IMR-90 (cell line): ENCODE measurements at regions not wholly inside any gene's neighbourhood (a gene's known extent, or its start where the extent isn't known, plus 50 kb on each side); places are given as distances from the start of the nearest gene placed in this dataset.

ENCODE experiments used
- ATAC-seq: fragments of 200-7000 bp; cut with Tn5 transposase; 2 replicates; pipeline ENCODE4 v1.9.1; 2020; ENCODE audit warnings: low read depth, mild to moderate bottlenecking, moderate library complexity
- BruUV-seq: library from RNA; stranded (reverse); fragments of 400-500 nt; replicated peaks from 2 replicates; lab custom pipeline; 2021; lab: Mats Ljungman, UMichigan
- CTCF ChIA-PET: fragments of 300-600 bp; formaldehyde crosslinking; extraction: SDS; loops from one replicate; lab custom pipeline; 2021; ENCODE audit warnings: antibody characterized with exemption; lab: Yijun Ruan, JAX
- POLR2A ChIA-PET: fragments of 300-600 bp; sonication (Branson Sonifier 250); formaldehyde crosslinking; loops from one replicate; lab custom pipeline; 2022; ENCODE audit warnings: antibody characterized with exemption; ENCODE audit not compliant: unreplicated experiment; lab: Charles Lee
- DNase-seq: peaks from one replicate; pipeline ENCODE4 v3.0.0; 2013
- H2AFZ ChIP-seq: replicated peaks from 2 replicates; pipeline ENCODE3; 2013; ENCODE audit warnings: low read length, mild to moderate bottlenecking; ENCODE audit not compliant: poor library complexity
- H2AK5ac ChIP-seq: 2 replicates; pipeline ENCODE4 v1.6.1; 2013; ENCODE audit warnings: low read depth, low read length, inconsistent platforms
- H2AK9ac ChIP-seq: replicated peaks from 2 replicates; pipeline ENCODE3; 2013; ENCODE audit warnings: mild to moderate bottlenecking, low read depth, low read length, moderate library complexity; ENCODE audit not compliant: poor library complexity
- H2BK120ac ChIP-seq: 2 replicates; pipeline ENCODE4 v1.6.1; 2013; ENCODE audit warnings: low read depth, low read length, inconsistent platforms
- H2BK15ac ChIP-seq: 3 replicates; pipeline ENCODE4 v1.6.1; 2013; ENCODE audit warnings: low read depth, low read length, inconsistent platforms
- H2BK20ac ChIP-seq: 2 replicates; pipeline ENCODE4 v1.6.1; 2013; ENCODE audit warnings: low read depth, mild to moderate bottlenecking, inconsistent platforms, low read length, moderate library complexity
- H2BK5ac ChIP-seq: 2 replicates; pipeline ENCODE4 v1.6.1; 2013; ENCODE audit warnings: mild to moderate bottlenecking, low read depth, low read length, inconsistent platforms; ENCODE audit not compliant: poor library complexity, severe bottlenecking
- H3K14ac ChIP-seq: replicated peaks from 2 replicates; pipeline ENCODE4 v1.6.1; 2013; ENCODE audit warnings: low read depth, low read length, inconsistent platforms
- H3K18ac ChIP-seq: 2 replicates; pipeline ENCODE4 v1.6.1; 2013; ENCODE audit warnings: low read depth, low read length, control low read depth
- H3K23ac ChIP-seq: 2 replicates; pipeline ENCODE4 v1.6.1; 2013; ENCODE audit warnings: low read depth, low read length, inconsistent platforms
- H3K27ac ChIP-seq: 2 replicates; pipeline ENCODE4 v1.5.1; 2013; ENCODE audit warnings: mild to moderate bottlenecking, control low read depth, low read length; ENCODE audit not compliant: insufficient read depth
- H3K27me3 ChIP-seq: 2 replicates; pipeline ENCODE4 v1.6.1; 2013; ENCODE audit warnings: low read length; ENCODE audit not compliant: control insufficient read depth, insufficient read depth
- H3K36me3 ChIP-seq: 2 replicates; pipeline ENCODE4 v1.6.1; 2013; ENCODE audit warnings: low read length, mixed read lengths; ENCODE audit not compliant: control insufficient read depth, insufficient read depth
- H3K4ac ChIP-seq: 2 replicates; pipeline ENCODE4 v1.6.1; 2013; ENCODE audit warnings: low read depth, low read length, inconsistent platforms
- H3K4me1 ChIP-seq: 2 replicates; pipeline ENCODE4 v1.6.1; 2013; ENCODE audit warnings: low read length, mixed read lengths; ENCODE audit not compliant: control insufficient read depth, insufficient read depth
- H3K4me2 ChIP-seq: 2 replicates; pipeline ENCODE4 v1.6.1; 2013; ENCODE audit warnings: low read depth, mild to moderate bottlenecking, control low read depth, low read length, moderate library complexity
- H3K4me3 ChIP-seq: 2 replicates; pipeline ENCODE4 v1.5.1; 2013; ENCODE audit warnings: low read depth, mild to moderate bottlenecking, control low read depth, low read length, moderate library complexity; ENCODE audit not compliant: insufficient read depth
- H3K56ac ChIP-seq: 2 replicates; pipeline ENCODE4 v1.6.1; 2013; ENCODE audit warnings: low read length, inconsistent platforms; ENCODE audit not compliant: insufficient read depth; ENCODE audit errors: extremely low read depth
- H3K79me1 ChIP-seq, 2 experiments: 2 replicates each; pipeline ENCODE4 v1.6.1; 2013; ENCODE audit warnings: low read length in 2 of 2, inconsistent platforms in 1 of 2, low read depth in 1 of 2
- H3K9ac ChIP-seq: 2 replicates; pipeline ENCODE4 v1.6.1; 2013; ENCODE audit warnings: low read depth, low read length, control low read depth
- H3K9me1 ChIP-seq: 2 replicates; pipeline ENCODE4 v1.6.1; 2013; ENCODE audit warnings: low read length, inconsistent platforms; ENCODE audit not compliant: insufficient read depth
- H3K9me3 ChIP-seq: 2 replicates; pipeline ENCODE4 v1.6.1; 2013; ENCODE audit warnings: low read length; ENCODE audit not compliant: control insufficient read depth, insufficient read depth
- H4K20me1 ChIP-seq: 2 replicates; pipeline ENCODE4 v1.6.1; 2013; ENCODE audit warnings: low read length, inconsistent platforms; ENCODE audit not compliant: insufficient read depth
- H4K5ac ChIP-seq: 2 replicates; pipeline ENCODE4 v1.6.1; 2013; ENCODE audit warnings: mild to moderate bottlenecking, low read depth, low read length, control low read depth
- H4K8ac ChIP-seq, 2 experiments: 2 replicates each; pipeline ENCODE4 v1.6.1; 2013; ENCODE audit warnings: low read depth in 2 of 2, low read length in 2 of 2, control low read depth in 1 of 2, inconsistent platforms in 1 of 2
- H4K91ac ChIP-seq: 2 replicates; pipeline ENCODE4 v1.6.1; 2013; ENCODE audit warnings: low read depth, low read length, inconsistent platforms; ENCODE audit not compliant: insufficient read depth
- BHLHE40 ChIP-seq: fragments of 150-350 bp; IDR thresholded peaks from 2 replicates; pipeline ENCODE4 v1.6.1; 2016; ENCODE audit warnings: mild to moderate bottlenecking, low read depth, low read length
- CEBPB ChIP-seq: IDR thresholded peaks from 2 replicates; pipeline ENCODE4 v1.6.1; 2012; ENCODE audit warnings: low read depth, low read length, improper control_type of control experiment
- CTCF ChIP-seq: conservative IDR thresholded peaks from 2 replicates; pipeline ENCODE4 v1.5.1; 2012; ENCODE audit warnings: mild to moderate bottlenecking, low read depth, low read length, improper control_type of control experiment
- ELK1 ChIP-seq: fragments of 150-350 bp; IDR thresholded peaks from 2 replicates; pipeline ENCODE4 v1.6.1; 2016; ENCODE audit warnings: low read depth, mild to moderate bottlenecking, low read length, moderate library complexity, borderline replicate concordance
- FOS ChIP-seq: fragments of 150-350 bp; IDR thresholded peaks from 2 replicates; pipeline ENCODE4 v1.6.1; 2016; ENCODE audit warnings: low read depth, low read length
- MAFK ChIP-seq: IDR thresholded peaks from 2 replicates; pipeline ENCODE4 v1.6.1; 2012; ENCODE audit warnings: low read depth, low read length, improper control_type of control experiment
- MAZ ChIP-seq: IDR thresholded peaks from 2 replicates; pipeline ENCODE4 v1.6.1; 2012; ENCODE audit warnings: low read depth, mild to moderate bottlenecking, low read length, improper control_type of control experiment, moderate library complexity, borderline replicate concordance
- MXI1 ChIP-seq: IDR thresholded peaks from 2 replicates; pipeline ENCODE4 v1.6.1; 2012; ENCODE audit warnings: low read depth, mild to moderate bottlenecking, low read length, moderate library complexity, borderline replicate concordance
- NFE2L2 ChIP-seq: fragments of 150-350 bp; IDR thresholded peaks from 2 replicates; pipeline ENCODE4 v1.6.1; 2016; ENCODE audit warnings: low read depth, mild to moderate bottlenecking, low read length
- POLR2A ChIP-seq: IDR thresholded peaks from 2 replicates; pipeline ENCODE4 v1.6.1; 2012; ENCODE audit warnings: mild to moderate bottlenecking, low read depth, low read length
- RAD21 ChIP-seq: IDR thresholded peaks from 2 replicates; pipeline ENCODE4 v1.6.1; 2012; ENCODE audit warnings: low read length, improper control_type of control experiment
- RCOR1 ChIP-seq: IDR thresholded peaks from 2 replicates; pipeline ENCODE4 v1.6.1; 2012; ENCODE audit warnings: mild to moderate bottlenecking, low read length, improper control_type of control experiment; ENCODE audit not compliant: insufficient replicate concordance
- RFX5 ChIP-seq: IDR thresholded peaks from 2 replicates; pipeline ENCODE4 v1.8.0; 2012; ENCODE audit warnings: low read depth, mild to moderate bottlenecking, low read length, moderate library complexity
- SMC3 ChIP-seq: fragments of 150-350 bp; IDR thresholded peaks from 2 replicates; pipeline ENCODE4 v1.6.1; 2016; ENCODE audit warnings: low read depth, mild to moderate bottlenecking, antibody characterized with exemption, low read length, moderate library complexity
- USF2 ChIP-seq: fragments of 150-350 bp; IDR thresholded peaks from 2 replicates; pipeline ENCODE4 v1.6.1; 2017; ENCODE audit warnings: mild to moderate bottlenecking, antibody characterized with exemption, low read length, low read depth
- WGBS, 2 experiments: methylation state at CpG; one replicate each; pipeline versions ENCODE4 v1.1.5 to v1.1.7; 2013; ENCODE audit warnings: missing lambda C conversion rate in 2 of 2; ENCODE audit not compliant: insufficient read length in 1 of 2; ENCODE audit errors: extremely low coverage in 2 of 2; 5-methylcytosine and 5-hydroxymethylcytosine counted together
- dilution Hi-C: fragments of 300-500 bp; cut with HindIII; formaldehyde crosslinking; loops from one replicate; pipeline ENCODE4 v1.14.3; 2018; ENCODE audit warnings: low sequenced_read_pairs; ENCODE audit not compliant: unreplicated experiment
- in situ Hi-C: fragments of 300-500 bp; cut with MboI; formaldehyde crosslinking; loops from 3 replicates; pipeline ENCODE4 v1.14.3; 2019; ENCODE audit warnings: low sequenced_read_pairs, inconsistent platforms, mixed read lengths
- intact Hi-C: fragments of 100-400 bp; cut with micrococcal nuclease; formaldehyde crosslinking; loops from 2 replicates; pipeline ENCODE4 v1.10.0; 2022

- CTCF ChIA-PET = no interaction called here
- Histone ChIP-seq H4K5ac (no peak overlapping the region), H3K9me1 (no peaks in the 10 kb centered on the region), H3K4me2 (no peak overlapping the region), H3K9ac (no peak overlapping the region), H3K4me1 (no peaks in the 10 kb centered on the region), H4K91ac (no peak overlapping the region), H2AFZ (no peak overlapping the region), H3K9me3 (peaks cover 5% of the 10 kb centered on the region; the same call in 1 of the 2 replicates), H2BK15ac (no peak overlapping the region), H3K14ac (no peak overlapping the region), H3K4me3 (no peak overlapping the region), H3K27ac (no peak overlapping the region), H3K4ac (no peak overlapping the region), H2AK5ac (no peak overlapping the region), H2AK9ac (no peak overlapping the region), H4K20me1 (no peaks in the 10 kb centered on the region), H3K79me1 (no peaks in the 10 kb centered on the region), H4K8ac (no peak overlapping the region), H2BK5ac (no peak overlapping the region), H3K36me3 (no peaks in the 10 kb centered on the region), H2BK120ac (no peak overlapping the region), H3K18ac (no peak overlapping the region), H3K23ac (no peak overlapping the region), H3K27me3 (no peaks in the 10 kb centered on the region), H2BK20ac (no peak overlapping the region), H3K56ac (no peak overlapping the region)
- ATAC-seq (no peak), DNase-seq (no peak)
- POLR2A ChIA-PET = no interaction called here
- dilution Hi-C loops (no loop called here), intact Hi-C loops (no loop called here), in situ Hi-C loops (no loop called here)
- no TSS peak for BruUV-seq
- TF ChIP-seq SMC3 (no peak), NFE2L2 (no peak), BHLHE40 (no peak), FOS (no peak), POLR2A (no peak), RCOR1 (no peak), USF2 (no peak), ELK1 (no peak), RAD21 (no peak), MXI1 (no peak), MAZ (no peak), RFX5 (no peak), MAFK (no peak), CTCF (no peak), CEBPB (no peak)
- WGBS, 2 experiments = 57% methylated on average over 1 of the region's 1 CpG; no CpG with 5 or more reads in 1 of the 2 experiments
These were observed 154.1 kb upstream of the SYT10 start for GRCh38 chr12:33593753-33594152.
